ENCODE measurements at regions not wholly inside any gene's neighbourhood (a gene's known extent, or its start where the extent isn't known, plus 50 kb on each side); places are given as distances from the start of the nearest gene placed in this dataset.

DNA sequence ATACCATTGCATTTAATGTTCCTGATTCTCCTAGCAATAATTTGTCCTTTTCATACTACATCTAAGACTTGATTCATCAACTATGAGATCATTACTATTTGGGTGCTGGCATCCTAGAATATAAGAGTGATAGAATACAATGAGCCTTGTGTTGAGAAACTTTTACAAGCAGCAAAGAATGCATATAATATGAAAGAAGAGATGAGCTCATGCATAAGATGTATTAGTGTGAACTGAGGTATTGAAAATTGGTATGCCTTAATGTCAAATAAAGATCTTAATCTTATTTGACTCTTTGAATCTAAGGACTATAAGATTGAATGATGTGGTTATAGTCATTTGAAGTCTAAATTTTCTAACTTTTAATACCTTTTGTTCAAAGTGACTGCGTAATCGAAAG is 220.0 kb upstream of the ARHGEF26 start:
- TF ChIP-seq, protein P1, sequence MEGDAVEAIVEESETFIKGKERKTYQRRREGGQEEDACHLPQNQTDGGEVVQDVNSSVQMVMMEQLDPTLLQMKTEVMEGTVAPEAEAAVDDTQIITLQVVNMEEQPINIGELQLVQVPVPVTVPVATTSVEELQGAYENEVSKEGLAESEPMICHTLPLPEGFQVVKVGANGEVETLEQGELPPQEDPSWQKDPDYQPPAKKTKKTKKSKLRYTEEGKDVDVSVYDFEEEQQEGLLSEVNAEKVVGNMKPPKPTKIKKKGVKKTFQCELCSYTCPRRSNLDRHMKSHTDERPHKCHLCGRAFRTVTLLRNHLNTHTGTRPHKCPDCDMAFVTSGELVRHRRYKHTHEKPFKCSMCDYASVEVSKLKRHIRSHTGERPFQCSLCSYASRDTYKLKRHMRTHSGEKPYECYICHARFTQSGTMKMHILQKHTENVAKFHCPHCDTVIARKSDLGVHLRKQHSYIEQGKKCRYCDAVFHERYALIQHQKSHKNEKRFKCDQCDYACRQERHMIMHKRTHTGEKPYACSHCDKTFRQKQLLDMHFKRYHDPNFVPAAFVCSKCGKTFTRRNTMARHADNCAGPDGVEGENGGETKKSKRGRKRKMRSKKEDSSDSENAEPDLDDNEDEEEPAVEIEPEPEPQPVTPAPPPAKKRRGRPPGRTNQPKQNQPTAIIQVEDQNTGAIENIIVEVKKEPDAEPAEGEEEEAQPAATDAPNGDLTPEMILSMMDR (IDR thresholded peaks at IDR 0.05), result no peak
- TF ChIP-seq POLR2AphosphoS5 (IDR thresholded peaks at IDR 0.05; ENCODE audit: low read depth, low read length) (no peak), TCF7L2 (IDR thresholded peaks at IDR 0.05; ENCODE audit: low read depth, low read length) (peak; percentile 68; the same call in 1 of the 2 replicates)
- TF ChIP-seq, protein P2, sequence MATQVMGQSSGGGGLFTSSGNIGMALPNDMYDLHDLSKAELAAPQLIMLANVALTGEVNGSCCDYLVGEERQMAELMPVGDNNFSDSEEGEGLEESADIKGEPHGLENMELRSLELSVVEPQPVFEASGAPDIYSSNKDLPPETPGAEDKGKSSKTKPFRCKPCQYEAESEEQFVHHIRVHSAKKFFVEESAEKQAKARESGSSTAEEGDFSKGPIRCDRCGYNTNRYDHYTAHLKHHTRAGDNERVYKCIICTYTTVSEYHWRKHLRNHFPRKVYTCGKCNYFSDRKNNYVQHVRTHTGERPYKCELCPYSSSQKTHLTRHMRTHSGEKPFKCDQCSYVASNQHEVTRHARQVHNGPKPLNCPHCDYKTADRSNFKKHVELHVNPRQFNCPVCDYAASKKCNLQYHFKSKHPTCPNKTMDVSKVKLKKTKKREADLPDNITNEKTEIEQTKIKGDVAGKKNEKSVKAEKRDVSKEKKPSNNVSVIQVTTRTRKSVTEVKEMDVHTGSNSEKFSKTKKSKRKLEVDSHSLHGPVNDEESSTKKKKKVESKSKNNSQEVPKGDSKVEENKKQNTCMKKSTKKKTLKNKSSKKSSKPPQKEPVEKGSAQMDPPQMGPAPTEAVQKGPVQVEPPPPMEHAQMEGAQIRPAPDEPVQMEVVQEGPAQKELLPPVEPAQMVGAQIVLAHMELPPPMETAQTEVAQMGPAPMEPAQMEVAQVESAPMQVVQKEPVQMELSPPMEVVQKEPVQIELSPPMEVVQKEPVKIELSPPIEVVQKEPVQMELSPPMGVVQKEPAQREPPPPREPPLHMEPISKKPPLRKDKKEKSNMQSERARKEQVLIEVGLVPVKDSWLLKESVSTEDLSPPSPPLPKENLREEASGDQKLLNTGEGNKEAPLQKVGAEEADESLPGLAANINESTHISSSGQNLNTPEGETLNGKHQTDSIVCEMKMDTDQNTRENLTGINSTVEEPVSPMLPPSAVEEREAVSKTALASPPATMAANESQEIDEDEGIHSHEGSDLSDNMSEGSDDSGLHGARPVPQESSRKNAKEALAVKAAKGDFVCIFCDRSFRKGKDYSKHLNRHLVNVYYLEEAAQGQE (IDR thresholded peaks at IDR 0.05; ENCODE audit: insufficient read depth in 1 of 2, low read depth in 2 of 2, low read length in 1 of 2), result no peak

Data from Panc1 (cell line).